ENCODE measurements at regions not wholly inside any gene's neighbourhood (a gene's known extent, or its start where the extent isn't known, plus 50 kb on each side); places are given as distances from the start of the nearest gene placed in this dataset.
"Not testable (repeated sequence)": the region's sequence is repeated elsewhere in the genome, so short reads cannot be mapped to it uniquely, and the experiment has no call there.

DNA sequence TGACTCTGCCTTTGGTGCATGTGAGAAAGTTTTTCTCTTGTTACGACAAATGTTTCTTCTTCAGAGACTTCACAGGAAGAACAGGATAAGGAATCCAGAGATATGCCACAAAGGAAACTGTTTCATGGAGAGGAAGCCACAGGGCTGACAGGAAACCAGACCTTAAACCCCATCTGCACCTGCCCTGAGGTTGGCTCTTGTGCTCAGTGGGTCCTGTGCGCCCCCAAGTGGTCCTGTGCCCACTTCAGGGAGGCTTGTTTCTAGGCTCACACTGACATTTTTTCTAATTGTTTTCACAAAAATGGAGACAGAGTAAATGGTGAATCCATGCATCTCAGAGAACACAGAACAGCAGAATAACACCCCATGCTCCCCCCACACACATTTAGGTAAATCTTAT lies 1193.5 kb downstream of the TMEM121 start:
- not testable (repeated sequence) for DNase-seq (ENCODE audit: insufficient read length, low spot score); FAIRE-seq

DNA sequence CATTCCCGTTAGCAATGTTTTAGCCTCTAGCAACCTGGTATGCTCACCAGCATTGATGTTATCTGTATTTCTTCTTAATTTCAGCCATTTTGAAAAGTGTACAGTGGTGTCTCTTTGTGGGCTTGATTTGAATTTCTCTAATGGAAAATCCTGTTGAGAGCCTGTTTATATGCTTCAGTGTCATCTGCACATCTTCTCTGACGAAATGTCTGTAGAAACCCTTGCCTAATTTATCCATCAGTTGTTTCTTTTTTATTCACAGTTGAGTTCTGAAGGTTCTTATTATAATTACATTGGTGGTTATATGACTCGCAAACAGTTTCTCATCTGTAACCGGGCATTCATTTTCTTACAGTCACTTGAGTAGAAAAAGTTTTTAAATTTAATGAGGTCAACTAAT lies 1195.5 kb downstream of the TMEM121 start:
- not testable (repeated sequence) for DNase-seq (ENCODE audit: insufficient read length, low spot score); FAIRE-seq

DNA sequence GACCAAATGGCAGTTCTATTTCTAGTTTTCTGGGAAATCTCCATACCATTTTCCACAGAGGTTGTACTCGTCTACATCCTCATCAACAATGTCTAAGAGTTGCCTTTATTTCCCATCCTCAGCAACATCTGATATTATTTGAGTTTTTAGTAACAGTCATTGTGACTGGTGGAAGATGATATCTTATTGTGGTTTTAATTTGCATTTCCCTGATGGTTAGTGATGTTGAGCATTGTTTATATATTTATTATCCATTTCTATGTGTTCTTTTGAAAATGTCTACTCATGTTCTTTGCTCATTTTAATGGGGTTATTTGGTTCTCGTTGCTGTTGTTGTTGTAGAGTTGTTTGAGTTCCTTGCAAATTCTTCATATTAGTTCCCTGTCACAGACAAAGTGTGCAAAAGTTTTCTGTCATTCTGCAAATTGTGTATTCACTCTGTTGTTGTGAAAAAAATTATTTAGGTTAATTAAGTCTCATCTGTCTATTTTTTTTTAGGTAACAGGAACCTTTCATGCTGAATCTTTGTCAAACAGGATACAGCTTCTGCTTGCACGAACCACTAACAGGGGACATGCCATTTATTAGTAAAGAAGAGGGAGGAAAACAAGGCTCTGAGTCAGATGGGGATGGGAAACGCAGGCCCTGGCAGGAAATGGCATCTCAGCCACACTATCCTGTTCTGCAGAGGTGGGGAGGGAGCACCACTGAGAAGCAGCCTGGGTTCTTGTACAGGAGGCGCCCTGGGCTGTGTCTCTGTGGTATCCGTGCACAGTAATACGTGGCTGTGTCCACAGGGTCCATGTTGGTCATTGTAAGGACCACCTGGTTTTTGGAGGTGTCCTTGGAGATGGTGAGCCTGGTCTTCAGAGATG lies 1196.7 kb downstream of the TMEM121 start:
- DNase-seq (ENCODE audit: insufficient read length, low spot score); FAIRE-seq: not testable (repeated sequence)

DNA sequence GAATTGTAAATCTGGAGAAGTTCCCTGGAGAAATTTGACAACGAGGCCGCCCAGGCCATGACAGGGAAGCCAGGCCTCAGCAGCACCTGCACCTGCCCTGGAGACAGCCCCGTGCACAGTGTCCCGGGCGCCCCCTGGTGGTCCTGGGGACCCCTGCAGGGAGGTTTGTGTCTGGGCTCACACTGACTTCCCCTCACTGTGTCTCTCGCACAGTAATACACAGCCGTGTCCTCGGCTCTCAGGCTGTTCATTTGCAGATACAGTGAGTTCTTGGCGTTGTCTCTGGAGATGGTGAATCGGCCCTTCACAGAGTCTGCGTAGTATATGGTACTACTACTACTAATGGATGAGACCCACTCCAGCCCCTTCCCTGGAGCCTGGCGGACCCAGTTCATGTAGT lies 1201.6 kb downstream of the TMEM121 start:
- DNase-seq (ENCODE audit: insufficient read length, low spot score); FAIRE-seq: not testable (repeated sequence)

DNA sequence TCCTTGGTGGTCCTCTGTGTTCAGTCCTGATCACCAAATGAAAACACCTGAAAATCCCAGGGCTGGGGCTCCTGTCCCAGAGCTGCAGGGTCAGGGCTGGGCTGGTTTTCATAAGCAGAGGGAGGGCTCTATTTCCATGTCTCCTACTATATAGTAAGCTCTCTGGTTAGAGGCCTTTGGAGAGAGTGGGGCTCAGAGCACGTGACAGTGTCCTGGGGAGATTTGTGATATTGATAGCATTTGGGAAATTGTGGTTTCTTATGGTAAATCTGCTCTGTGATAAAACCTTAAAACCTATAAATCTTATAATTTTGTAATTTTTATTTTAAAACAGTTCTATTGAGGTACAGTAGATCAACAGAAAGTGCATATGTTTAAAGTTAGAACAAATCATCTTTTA lies 1202.2 kb downstream of the TMEM121 start:
- FAIRE-seq (no peak), DNase-seq (ENCODE audit: insufficient read length, low spot score) (no peak)

DNA sequence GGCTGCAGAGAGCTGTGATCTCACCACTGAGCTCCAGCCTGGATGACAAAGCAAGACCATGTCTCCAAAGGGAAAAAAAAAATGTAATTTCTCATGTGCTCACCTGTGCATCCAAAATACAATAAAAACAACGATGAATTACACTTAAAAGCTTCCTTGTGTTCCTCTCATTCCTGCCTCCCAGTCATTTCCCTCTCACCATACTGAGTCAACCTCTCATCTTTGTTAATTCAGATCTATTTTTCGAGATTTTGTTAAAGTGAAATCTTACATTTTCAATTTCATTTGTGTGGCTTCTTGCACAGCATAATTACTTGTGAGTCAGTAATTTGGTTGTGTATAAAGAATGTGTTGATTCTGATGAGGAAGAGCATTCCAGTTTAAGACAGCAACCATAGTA lies 1203.2 kb downstream of the TMEM121 start:
- FAIRE-seq, result no peak
- DNase-seq (ENCODE audit: insufficient read length, low spot score), result no peak

DNA sequence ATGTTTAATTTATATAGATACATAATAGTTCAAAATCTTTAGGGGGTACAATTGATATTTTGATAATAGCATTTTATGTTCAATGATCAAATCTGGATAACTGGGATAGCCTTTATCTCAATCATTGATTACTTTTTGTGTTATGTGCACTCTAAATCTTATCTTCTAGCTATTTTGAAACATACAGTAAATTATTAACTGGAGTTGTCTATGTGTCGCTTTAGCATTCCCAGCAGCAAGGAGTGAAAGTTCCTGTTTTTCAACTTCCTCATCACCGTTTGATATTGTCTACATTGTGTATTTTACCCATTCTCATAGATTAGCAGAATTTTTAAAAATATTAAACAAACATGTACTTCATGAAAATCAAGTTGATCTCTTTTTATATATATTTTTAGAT lies 1207.4 kb downstream of the TMEM121 start:
- DNase-seq (ENCODE audit: insufficient read length, low spot score) (no peak), FAIRE-seq (no peak)

DNA sequence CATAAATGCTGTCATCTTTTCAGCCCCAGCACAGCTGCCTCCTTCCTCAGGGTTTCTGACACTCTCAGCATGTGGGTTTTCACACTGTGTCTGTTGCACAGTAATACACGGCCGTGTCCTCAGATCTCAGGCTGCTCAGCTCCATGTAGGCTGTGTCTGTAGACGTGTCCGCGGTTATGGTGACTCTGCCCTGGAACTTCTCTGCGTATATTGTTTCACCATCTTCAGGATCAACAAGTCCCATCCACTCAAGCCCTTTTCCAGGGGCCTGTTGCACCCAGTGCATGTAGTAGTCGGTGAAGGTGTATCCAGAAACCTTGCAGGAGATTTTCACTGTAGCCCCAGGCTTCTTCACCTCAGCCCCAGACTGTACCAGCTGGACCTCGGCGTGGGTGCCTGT lies 1210.6 kb downstream of the TMEM121 start:
- no peak for DNase-seq (ENCODE audit: insufficient read length, low spot score)
- FAIRE-seq, result no peak

DNA sequence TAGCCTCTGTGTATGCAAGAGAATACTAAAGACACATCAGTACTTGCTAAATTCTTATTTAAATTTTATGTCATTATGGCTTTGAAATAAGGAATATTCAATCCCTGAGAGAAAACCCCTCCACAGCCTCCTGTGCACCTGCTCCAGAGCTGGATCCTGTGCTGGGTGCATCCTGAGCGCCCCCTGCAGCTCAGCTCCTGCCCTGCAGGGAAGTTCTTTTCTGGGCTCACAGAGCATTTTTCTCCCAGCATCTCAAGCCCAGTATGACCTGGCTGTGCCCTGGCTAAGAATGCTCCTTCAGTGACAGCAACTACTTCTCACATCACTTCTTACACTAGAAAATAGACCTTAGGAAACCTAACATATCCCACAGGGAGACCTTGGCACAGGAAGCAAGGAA lies 1211.7 kb downstream of the TMEM121 start:
- DNase-seq (ENCODE audit: insufficient read length, low spot score) (no peak), FAIRE-seq (no peak)

DNA sequence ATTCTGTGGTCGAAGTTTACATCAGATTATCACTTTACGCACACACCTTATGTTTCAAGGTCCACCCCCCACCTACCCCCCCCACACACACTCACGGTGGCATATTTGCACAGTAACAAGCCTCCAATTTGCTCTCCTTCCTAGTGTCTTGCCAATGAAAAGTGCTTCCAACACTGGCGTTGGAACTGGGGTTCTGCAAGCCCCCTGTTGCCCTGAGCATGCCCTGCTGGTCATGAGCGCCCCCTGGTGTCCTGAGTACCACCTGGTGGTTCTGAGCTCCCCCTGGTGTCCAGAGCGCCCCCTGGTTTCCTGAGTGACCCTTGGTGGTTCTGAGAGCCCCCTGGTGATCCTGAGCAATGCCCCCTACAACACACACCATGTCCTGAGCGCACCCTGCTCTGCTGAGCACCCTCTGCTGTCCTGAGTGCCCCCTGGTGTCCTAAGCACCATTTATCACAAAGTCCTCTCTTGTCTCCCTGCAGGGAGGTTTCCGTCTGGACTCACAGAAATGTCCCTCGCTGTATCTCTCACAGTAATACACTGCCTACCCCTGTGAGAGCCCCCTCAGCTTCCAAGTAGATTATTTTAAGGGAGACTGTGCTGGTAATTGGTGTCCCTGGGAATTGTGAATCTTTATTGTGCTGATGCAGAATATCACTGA lies 1212.3 kb downstream of the TMEM121 start:
- FAIRE-seq; DNase-seq (ENCODE audit: insufficient read length, low spot score): not testable (repeated sequence)

DNA sequence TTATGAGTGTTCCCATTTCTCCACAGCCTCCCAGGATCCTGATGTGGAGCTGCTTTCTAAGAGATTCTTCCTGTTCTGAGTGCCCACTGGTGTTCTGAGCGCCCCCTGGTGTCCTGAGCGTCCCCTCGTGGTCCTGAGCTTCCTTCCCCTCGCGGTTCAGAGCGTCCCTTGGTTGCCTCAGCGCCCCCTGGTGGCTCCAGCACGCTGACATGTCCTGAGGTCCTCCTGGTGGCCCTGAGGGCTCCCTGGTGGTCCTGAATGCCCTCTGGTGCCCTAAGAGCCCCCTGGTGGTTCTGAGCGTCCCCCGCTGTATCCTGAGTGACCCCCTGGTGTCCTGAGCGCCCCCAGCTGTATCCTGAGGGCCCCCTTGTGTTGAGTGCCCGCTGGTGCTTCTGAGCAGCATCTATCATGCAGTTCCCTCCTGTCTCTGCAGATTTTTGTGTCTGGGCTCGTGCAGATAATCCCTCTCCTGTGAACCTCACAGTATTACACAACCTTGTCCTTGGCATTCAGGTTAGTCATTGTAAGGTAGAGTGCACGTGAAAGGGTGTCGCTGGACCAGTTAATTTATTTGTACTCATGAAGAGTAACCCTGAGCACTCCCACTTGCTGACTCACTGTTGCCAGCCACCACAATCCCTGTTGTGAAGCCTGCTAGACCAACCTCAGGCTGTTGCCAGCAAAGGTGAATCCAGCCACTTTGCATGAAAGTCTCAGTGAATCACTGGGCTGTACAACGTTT lies 1214.9 kb downstream of the TMEM121 start:
- FAIRE-seq; DNase-seq (ENCODE audit: insufficient read length, low spot score): not testable (repeated sequence)

DNA sequence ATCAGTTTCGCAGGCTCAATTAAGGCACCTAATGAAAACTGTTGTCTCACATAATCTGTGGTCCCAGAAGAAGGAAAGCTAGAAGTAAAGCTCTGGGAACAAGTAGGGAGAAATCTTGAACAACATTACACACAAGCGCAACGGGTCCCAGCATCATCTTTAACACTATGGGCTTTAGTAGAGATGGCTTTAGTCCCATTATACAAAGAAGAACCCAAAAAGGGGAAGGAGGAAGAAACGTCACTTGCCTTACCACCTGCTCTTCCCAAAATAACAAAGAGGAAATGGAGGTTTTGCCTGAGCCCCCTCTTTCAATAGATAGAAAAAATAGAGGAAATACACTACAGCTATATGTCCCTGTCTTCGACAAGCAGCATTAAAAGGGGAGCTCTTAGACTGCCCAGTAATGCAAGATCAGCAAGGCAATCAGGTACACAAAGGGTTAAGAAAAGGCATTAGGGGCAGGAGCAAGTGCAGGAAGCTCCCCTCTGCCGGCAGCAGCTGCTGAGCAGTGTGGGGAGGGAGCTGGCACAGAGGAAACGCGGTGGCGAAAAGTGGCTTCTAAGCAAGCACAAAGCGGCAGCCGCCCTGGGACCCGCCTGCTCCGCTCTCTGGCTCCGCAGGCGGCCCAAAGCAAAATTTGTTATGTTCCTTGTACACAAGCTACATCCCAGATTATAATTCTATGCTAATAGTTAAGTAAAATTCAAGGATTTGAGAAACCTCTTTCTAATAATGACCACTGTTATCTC lies 1218.8 kb downstream of the TMEM121 start:
- not testable (repeated sequence) for FAIRE-seq; DNase-seq (ENCODE audit: insufficient read length, low spot score)

DNA sequence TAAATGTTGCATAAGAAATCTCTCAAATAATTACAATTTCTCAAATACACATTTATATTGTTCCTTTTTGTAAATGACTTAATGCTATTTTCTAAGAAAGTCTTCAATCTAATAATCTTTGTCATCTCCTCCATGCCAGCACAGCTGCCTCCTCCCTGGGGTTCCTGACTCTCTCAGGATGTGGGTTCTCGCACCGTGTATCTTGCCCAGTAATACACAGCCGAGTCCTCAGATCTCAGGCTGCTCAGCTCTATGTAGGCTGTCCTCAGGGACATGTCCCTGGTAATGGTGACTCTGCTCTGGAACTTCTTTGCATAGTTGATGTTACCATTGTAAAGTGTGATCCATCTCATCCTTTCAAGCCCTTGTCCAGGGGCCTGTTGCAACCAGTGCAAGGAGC lies 1223.7 kb downstream of the TMEM121 start:
- DNase-seq (ENCODE audit: insufficient read length, low spot score); FAIRE-seq: not testable (repeated sequence)

DNA sequence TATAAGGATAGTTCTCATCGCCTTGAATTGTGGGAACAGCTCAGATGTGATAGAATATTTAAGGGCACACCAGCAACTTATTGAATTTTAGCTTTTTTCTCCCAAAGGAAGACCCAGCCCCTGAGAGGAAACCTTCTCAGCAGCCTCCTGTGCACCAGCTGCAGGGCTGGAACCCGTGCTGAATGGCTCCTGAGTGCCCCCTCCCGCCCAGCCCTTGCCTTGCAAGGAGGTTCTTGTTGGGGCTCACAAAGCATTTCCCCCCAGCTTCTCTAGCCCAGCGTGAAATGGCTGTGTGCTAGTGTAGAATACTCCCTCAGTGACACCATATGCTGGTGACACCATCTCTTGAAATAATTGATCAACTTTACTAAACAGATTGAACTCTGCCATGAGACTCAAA lies 1227.4 kb downstream of the TMEM121 start:
- not testable (repeated sequence) for FAIRE-seq; DNase-seq (ENCODE audit: insufficient read length, low spot score)

DNA sequence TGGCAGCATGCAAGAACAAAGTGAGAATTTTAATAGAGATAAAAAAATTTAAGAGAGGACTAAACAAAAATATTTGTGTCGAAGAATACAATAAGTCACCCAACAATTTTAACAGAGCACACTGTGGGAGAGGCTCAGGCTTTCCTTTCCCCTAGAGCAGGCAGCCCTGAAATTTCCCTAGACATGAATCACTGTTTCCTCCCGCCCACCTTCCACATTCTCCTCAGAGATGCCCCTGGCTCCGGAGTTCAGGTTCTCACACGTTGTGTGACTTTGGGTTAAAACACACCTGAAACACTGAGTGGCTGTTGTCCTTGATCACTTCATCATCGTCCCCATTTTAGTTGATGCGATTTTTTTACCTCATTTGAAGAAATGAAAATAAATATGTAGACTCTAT lies 1231.1 kb downstream of the TMEM121 start:
- FAIRE-seq; DNase-seq (ENCODE audit: insufficient read length, low spot score): not testable (repeated sequence)

DNA sequence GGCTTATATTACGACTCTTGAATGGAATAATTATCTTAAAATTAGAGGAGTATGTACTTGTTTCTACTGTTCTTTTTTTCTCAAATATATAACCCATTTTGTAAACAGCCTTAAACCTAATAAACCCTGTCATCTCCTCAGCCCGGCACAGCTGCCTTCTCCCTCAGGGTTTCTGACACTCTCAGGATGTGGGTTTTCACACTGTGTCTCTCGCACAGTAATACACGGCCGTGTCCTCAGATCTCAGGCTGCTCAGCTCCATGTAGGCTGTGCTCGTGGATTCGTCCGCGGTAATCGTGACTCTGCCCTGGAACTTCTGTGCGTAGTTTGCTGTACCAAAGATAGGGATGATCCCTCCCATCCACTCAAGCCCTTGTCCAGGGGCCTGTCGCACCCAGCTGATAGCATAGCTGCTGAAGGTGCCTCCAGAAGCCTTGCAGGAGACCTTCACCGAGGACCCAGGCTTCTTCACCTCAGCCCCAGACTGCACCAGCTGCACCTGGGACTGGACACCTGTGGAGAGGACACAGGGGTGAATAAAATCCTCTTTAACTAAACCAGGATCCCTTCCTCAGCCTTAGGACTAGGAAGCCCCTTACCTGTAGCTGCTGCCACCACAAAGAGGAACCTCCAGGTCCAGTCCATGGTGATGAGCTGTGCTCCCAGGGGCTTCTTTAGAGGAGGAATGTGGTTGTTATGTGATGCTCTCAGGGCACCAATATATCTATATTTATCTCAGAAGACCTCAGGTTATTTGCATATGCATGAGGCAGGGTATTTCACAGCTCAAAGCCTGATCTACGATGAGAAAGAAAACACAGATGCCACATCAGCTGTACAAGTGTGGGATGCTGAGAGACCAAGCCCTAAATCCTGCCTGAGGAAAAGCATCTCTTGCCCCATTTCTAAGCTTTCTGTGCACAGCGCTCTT lies 1235.8 kb downstream of the TMEM121 start:
- FAIRE-seq; DNase-seq (ENCODE audit: insufficient read length, low spot score): not testable (repeated sequence)

DNA sequence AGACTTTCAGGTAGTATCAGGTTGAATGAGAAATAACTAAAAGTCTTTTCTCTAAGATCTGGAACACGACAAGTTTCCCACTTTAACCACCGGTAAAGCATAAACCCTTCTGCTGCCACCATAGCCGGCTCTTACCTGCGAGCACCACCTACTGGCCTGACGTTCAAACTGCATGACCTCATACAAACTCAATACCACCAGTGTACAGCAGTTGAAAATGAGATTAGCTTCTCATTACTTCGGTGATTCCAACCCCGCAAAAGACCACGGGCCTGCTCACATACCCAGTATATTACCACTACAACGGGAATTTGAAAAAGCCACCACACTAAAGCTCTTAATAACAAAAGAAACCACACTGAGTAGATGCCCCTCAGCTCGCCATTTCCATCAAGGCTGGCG lies 1238.6 kb downstream of the TMEM121 start:
- not testable (repeated sequence) for DNase-seq (ENCODE audit: insufficient read length, low spot score); FAIRE-seq

DNA sequence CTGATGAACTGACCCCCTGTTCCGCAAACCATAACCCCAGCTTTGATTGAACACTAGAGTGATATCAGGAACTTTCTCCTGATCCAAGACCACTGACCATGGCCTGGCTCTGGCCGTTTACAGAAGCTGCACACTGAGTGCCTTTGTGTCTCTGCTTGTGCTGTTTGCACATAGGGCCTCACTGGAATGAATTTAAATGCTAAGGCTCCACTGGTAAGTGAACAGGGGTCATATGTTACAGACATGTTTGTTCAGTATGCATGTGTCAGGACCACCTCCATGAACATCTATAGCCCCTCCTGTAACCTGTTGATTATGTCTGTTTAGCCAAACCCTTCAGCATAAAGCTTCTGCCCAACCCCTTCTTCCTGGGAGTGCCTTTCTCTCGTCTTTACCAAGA lies 1239.8 kb downstream of the TMEM121 start:
- FAIRE-seq (no peak), DNase-seq (ENCODE audit: insufficient read length, low spot score) (no peak)

DNA sequence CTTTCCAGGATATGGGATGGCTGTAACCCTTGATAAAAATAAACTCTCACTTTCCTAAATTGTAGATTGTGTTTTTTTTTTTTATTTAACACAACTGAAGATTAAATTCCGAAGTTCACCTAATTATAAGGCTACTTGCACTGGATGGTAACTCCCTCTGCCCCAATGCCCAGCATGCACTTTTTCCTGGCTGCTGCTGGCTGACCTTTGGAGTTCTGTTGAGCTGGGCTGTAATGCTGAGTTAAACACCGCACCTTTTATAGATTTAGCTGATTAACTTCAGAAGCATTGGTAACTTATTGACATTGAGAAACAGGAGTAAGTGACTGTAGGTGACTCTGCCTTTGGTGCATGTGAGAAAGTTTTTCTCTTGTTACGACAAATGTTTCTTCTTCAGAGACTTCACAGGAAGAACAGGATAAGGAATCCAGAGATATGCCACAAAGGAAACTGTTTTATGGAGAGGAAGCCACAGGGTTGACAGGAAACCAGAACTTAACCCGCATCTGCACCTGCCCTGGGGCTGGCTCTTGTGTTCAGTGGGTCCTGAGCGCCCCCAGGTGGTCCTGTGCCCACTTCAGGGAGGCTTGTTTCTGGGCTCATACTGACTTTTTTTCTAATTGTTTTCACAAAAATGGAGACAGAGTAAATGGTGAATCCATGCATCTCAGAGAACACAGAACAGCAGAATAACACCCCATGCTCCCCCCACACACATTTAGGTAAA lies 1240.3 kb downstream of the TMEM121 start:
- not testable (repeated sequence) for DNase-seq (ENCODE audit: insufficient read length, low spot score); FAIRE-seq
